GM21786 (cell line): ENCODE measurements at regions not wholly inside any gene's neighbourhood (a gene's known extent, or its start where the extent isn't known, plus 50 kb on each side); places are given as distances from the start of the nearest gene placed in this dataset.
"Not testable (repeated sequence)": the region's sequence is repeated elsewhere in the genome, so short reads cannot be mapped to it uniquely, and the experiment has no call there.

Experiments
- ATAC-seq: cut with Tn5 transposase; IDR thresholded peaks from one replicate; pipeline ENCODE4 v1.9.1; 2021; ENCODE audit not compliant: unreplicated experiment

- ATAC-seq: no peak
These were observed 1490.0 kb upstream of the GBE1 start for GRCh38 chr3:83251490-83251889.

GRCh38 chr3:83250613-83251012 is 1489.2 kb upstream of the GBE1 start:
- ATAC-seq: no peak

- no peak for ATAC-seq
These were observed 1487.0 kb upstream of the GBE1 start for GRCh38 chr3:83248454-83248853.

DNA sequence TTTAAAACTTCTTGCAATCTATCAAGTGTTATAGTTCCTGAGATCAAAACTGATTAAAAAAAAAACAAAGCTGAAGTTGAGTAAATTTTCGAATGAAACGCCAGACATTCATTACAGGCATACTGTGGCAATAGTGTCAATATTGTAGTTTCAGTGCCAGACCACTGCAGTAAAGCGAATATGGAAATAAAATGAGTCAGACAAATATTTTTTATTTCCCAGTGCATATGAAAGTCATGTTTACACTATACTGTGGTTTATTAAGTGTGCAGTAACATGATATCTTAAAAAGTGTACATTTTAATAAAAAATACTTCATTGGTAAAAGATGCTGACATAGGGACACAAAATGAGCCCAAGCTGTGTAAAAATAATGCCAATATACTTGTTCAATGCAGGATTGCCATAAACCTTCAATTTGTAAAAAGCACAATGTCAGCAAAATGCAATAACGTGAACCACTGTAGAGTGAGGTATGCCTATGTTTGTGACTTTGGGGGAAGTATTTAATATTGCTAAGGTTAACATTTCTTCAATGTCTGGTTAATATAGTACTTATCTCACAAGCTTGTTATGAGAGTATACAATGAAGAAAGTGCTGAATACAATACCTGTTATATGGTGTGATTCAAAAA is 1473.9 kb upstream of the GBE1 start:
- ATAC-seq: no peak

- no peak for ATAC-seq
These were observed 1472.3 kb upstream of the GBE1 start for GRCh38 chr3:83233715-83234114.

- no peak for ATAC-seq
These were observed 1469.4 kb upstream of the GBE1 start for GRCh38 chr3:83230841-83231240.

DNA sequence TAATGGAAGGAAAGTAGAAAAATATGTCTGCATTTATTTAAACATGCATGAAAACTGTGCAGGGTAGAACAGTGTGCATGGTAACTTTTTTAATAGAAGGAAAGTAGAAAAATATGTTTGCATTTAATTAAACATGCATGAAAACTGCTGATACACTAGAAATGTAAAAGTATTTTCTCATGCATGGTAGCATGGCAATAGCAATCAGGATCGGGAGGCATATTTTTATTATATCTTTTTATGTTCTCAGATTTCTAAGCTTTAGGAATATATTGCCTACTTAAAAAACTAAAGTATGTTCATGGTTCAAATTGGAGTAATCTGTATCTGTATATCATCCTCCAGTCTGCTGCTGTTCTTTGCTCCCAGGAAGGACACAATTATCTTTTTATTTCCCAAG is 1468.9 kb upstream of the GBE1 start:
- ATAC-seq: no peak

DNA sequence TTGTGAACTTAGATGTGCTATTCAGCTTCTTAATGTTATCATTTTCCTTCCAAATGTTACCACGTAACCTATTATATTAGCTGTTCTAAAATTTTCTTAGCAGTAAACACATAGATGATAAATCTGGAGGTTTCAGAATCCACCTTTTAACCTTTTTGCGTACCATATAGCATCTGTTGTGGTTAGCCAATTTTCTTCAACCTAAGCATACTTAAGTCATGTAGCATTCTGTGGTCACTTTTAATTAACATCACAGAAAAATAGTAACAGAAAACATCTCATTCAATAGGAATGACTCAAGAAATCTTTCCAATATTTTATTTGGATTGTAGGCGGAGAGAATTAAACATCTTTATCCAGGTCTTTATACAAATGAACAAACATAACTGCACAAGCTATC is 1465.3 kb upstream of the GBE1 start:
- ATAC-seq: no peak

- ATAC-seq: no peak
These were observed 1462.8 kb upstream of the GBE1 start for GRCh38 chr3:83224101-83224868.

DNA sequence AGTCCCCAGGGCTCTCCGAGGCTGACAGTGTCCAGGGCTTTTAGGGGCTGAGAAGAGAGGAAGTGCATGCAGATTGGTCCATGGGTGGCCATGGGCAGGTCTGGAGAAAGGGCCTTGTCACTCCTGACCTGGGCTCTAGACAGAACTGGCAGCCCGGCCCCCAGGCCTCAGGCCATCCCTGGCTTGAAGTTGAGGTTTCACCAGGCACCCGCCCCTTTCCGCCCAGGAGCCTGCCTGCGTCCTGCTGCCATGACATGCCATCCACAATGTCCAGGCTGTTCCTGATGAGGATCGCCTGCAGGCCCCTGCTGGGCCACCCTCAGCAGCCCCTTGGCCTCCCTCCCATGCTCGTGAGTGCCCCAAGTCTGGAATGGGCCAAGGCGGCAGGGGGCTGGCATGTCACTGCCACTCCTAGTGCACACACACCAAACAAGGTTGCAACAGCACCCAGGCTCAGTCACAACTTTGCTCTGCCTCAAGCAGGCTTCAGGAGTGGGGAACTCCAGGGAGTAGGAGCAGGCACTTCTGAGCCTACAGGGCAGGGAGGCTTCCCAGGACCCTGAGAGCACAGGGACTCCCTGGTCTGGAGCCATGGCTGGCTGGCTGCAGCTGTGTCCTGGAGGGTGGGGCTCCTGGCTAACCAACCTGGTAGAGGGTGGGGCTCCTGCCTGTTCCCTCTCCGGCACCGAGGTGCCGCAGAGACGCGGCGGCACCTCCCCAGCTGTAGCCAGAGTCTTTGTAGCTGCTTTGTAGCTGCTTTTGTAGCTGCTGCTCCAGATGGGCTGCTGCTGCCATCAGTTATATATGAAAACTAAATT is 1457.1 kb upstream of the GBE1 start:
- no peak for ATAC-seq

DNA sequence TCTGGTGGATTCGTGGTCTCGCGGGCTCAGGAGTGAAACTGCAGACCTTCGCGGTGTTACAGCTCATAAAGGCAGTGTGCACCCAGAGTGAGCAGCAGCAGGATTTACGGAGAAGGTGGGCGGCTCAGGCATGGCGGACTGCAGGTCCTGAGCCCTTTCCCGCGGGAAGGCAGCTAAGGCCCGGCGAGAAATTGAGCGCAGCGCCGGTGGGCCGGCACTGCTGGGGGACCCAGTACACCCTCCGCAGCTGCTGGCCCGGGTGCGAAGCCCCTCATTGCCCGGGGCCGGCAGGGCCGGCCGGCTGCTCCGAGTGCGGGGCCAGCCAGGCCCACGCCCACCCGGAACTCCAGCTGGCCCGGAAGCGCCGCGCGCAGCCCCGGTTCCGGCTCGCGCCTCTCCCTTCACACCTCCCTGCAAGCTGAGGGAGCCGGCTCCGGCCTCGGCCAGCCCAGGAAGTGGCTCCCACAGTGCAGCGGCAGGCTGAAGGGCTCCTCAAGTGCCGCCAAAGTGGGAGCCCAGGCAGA is 1456.2 kb upstream of the GBE1 start:
- not testable (repeated sequence) for ATAC-seq

DNA sequence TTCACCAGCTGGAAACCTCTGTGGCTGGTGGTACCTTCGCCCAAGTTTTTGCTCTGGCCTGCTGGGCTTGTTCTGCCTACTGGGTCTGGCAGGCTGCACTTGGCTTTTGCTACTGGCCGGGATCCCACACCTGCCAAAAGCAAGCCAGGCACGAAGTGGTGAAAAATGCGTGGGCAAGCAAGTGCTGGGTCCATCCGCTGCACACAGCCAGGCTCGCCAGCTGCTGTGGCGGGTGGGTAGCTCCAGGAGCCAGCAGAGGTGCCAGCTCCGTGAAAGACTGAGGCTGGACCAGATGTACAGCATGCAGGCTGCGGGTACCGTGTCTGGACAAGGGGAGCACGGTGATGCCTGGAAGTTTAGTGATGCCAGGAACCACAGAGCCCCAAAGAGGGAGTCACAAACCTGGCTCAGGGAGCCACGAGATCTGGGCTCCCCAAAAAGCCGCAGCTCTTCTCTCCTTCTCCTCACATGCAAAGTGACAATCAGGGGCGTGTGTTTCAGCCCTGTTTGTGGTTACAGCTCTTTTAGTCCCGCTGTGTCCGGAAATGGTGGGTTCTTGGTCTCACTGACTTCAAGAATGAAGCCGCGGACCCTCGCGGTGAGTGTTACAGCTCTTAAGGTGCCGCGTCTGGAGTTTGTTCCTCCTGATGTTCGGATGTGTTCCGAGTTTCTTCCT is 1455.6 kb upstream of the GBE1 start:
- no peak for ATAC-seq

- no peak for ATAC-seq
These were observed 1433.8 kb upstream of the GBE1 start for GRCh38 chr3:83195243-83195642.

GRCh38 chr3:83193526-83193925 is 1432.1 kb upstream of the GBE1 start:
- no peak for ATAC-seq

GRCh38 chr3:83189634-83190033 is 1428.2 kb upstream of the GBE1 start:
- no peak for ATAC-seq

DNA sequence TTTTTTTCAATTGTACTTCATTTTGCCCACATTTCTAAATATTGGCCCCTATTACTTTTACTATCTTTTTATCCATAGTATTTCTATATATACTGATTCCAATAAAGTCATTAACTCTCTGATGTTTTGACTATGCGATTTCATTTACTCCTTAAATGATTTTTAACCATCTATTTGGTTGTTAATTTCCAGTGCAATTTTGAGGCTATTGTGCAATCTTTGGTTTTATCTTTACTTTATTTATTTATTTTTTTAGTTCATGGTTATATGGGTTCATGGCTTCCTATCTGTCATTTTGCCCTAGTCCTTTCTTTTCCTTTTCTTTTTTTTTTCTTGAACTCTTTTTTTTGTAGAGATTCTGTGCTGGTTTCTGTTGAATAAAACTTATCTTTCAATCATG is 1408.0 kb upstream of the GBE1 start:
- no peak for ATAC-seq

- ATAC-seq: no peak
These were observed 1389.5 kb upstream of the GBE1 start for GRCh38 chr3:83150896-83151295.

- ATAC-seq: no peak
These were observed 1379.5 kb upstream of the GBE1 start for GRCh38 chr3:83140983-83141382.

DNA sequence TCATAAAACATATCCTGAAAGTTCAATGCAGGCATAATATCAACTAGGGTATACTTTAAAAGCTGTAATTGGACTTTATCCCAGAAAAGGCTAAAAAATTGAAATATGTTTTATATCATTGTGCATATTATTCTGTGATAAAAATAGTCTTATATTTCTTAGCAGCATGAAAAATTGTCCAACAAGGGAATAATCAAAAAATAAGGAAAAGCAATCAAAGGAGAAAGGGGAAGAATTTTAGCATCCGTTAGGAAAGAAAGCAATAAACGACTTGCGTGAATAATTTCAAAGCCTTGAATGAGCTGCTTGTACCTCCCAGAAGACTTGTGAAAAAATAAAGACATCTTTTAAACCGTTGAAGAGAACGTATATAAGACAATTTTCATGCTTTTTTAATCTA is 1369.8 kb upstream of the GBE1 start:
- ATAC-seq: no peak

DNA sequence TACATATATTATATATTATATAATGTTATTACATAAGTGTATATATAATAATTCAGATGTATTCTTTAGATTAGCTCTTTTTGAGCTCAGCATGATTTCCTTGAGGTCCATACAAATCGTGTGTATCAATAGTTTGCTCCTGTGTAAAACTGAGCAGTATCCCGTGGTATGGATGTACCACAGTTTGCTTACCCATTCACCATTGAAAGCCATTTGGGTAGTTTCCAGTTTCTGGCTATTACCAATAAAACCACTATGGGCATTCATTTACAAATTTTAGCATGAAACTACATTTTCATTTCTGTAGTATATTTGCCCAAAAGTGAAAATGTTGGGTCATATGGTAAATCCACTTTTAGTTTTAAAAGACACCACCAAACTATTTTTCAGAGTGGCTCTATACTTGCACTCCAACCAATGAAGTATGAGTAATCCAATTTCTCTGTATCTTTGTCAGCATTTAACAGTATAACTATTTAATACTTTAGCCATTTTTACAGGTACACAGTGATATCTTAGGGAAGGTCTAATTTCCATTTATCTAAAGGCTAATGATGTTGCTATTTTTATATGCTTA is 1361.4 kb upstream of the GBE1 start:
- ATAC-seq: no peak

GRCh38 chr3:83093222-83093572 is 1331.8 kb upstream of the GBE1 start:
- no peak for ATAC-seq
